ENCODE measurements at regions not wholly inside any gene's neighbourhood (a gene's known extent, or its start where the extent isn't known, plus 50 kb on each side); places are given as distances from the start of the nearest gene placed in this dataset.

GRCh38 chr3:118550556-118550955 lies 484.1 kb downstream of the IGSF11 start:
- DNase-seq, result no peak

GRCh38 chr3:118554148-118554838 lies 480.4 kb downstream of the IGSF11 start:
- no peak for DNase-seq

- no peak for DNase-seq
Measured at GRCh38 chr3:118556983-118557382, 477.7 kb downstream of the IGSF11 start.

GRCh38 chr3:118557513-118557912 lies 477.1 kb downstream of the IGSF11 start:
- no peak for DNase-seq

GRCh38 chr3:118559286-118559685 lies 475.4 kb downstream of the IGSF11 start:
- DNase-seq, result no peak

GRCh38 chr3:118564800-118565199 lies 469.8 kb downstream of the IGSF11 start:
- DNase-seq, result no peak

GRCh38 chr3:118573912-118574311 lies 460.7 kb downstream of the IGSF11 start:
- no peak for DNase-seq

GRCh38 chr3:118577055-118577777 lies 457.4 kb downstream of the IGSF11 start:
- no peak for DNase-seq

- no peak for DNase-seq
Measured at GRCh38 chr3:118578559-118578958, 456.1 kb downstream of the IGSF11 start.

- no peak for DNase-seq
Measured at GRCh38 chr3:118587037-118587741, 447.5 kb downstream of the IGSF11 start.

- no peak for DNase-seq
Measured at GRCh38 chr3:118587847-118588246, 446.8 kb downstream of the IGSF11 start.

GRCh38 chr3:118593277-118593670 lies 441.4 kb downstream of the IGSF11 start:
- DNase-seq, result no peak

GRCh38 chr3:118597184-118597583 lies 437.5 kb downstream of the IGSF11 start:
- no peak for DNase-seq

GRCh38 chr3:118607915-118608820 lies 426.5 kb downstream of the IGSF11 start:
- no peak for DNase-seq

- no peak for DNase-seq
Measured at GRCh38 chr3:118618247-118619040, 416.2 kb downstream of the IGSF11 start.

- no peak for DNase-seq
Measured at GRCh38 chr3:118626453-118626852, 408.2 kb downstream of the IGSF11 start.

- DNase-seq, result peak; percentile 74
Measured at GRCh38 chr3:118628704-118629341, 405.8 kb downstream of the IGSF11 start.

GRCh38 chr3:118629821-118630220 lies 404.8 kb downstream of the IGSF11 start:
- no peak for DNase-seq

GRCh38 chr3:118635711-118636110 lies 398.9 kb downstream of the IGSF11 start:
- no peak for DNase-seq

GRCh38 chr3:118636841-118637240 lies 397.8 kb downstream of the IGSF11 start:
- no peak for DNase-seq

- DNase-seq, result no peak
Measured at GRCh38 chr3:118637846-118638245, 396.8 kb downstream of the IGSF11 start.
